ENCODE measurements at regions not wholly inside any gene's neighbourhood (a gene's known extent, or its start where the extent isn't known, plus 50 kb on each side); places are given as distances from the start of the nearest gene placed in this dataset.

- Histone ChIP-seq H3K9ac (ENCODE audit: low read depth in 1 of 2, low read length in 2 of 2) (no peak overlapping the region), H3K9me3 (ENCODE audit: control insufficient read depth in 2 of 2, low read length in 2 of 2) (no peaks in the 10 kb centered on the region), H3K27me3 (ENCODE audit: control insufficient read depth in 2 of 2, insufficient read depth in 2 of 2, low read length in 2 of 2) (no peaks in the 10 kb centered on the region), H3K36me3 (ENCODE audit: control insufficient read depth in 2 of 2, insufficient read depth in 2 of 2, low read length in 2 of 2) (no peaks in the 10 kb centered on the region), H3K4me3 (ENCODE audit: low read length in 2 of 2) (no peak overlapping the region), H3K4me1 (ENCODE audit: control insufficient read depth in 2 of 2, insufficient read depth in 2 of 2, low read length in 2 of 2) (no peaks in the 10 kb centered on the region), H3K27ac (ENCODE audit: low read depth in 2 of 2, low read length in 2 of 2) (no peak overlapping the region)
Observed at GRCh38 chr5:2007878-2008501, 125.3 kb upstream of the IRX4 start.

- Histone ChIP-seq H3K27me3 (ENCODE audit: control insufficient read depth in 2 of 2, insufficient read depth in 2 of 2, low read length in 2 of 2) (no peaks in the 10 kb centered on the region), H3K9me3 (ENCODE audit: control insufficient read depth in 2 of 2, low read length in 2 of 2) (no peaks in the 10 kb centered on the region), H3K36me3 (ENCODE audit: control insufficient read depth in 2 of 2, insufficient read depth in 2 of 2, low read length in 2 of 2) (no peaks in the 10 kb centered on the region), H3K27ac (ENCODE audit: low read depth in 2 of 2, low read length in 2 of 2) (no peak overlapping the region), H3K9ac (ENCODE audit: low read depth in 1 of 2, low read length in 2 of 2) (no peak overlapping the region), H3K4me1 (ENCODE audit: control insufficient read depth in 2 of 2, insufficient read depth in 2 of 2, low read length in 2 of 2) (no peaks in the 10 kb centered on the region), H3K4me3 (ENCODE audit: low read length in 2 of 2) (no peak overlapping the region)
Observed at GRCh38 chr5:2007496-2007877, 124.8 kb upstream of the IRX4 start.

GRCh38 chr5:2006971-2007291, 124.2 kb upstream of the IRX4 start:
- Histone ChIP-seq H3K27me3 (ENCODE audit: control insufficient read depth in 2 of 2, insufficient read depth in 2 of 2, low read length in 2 of 2) (no peaks in the 10 kb centered on the region), H3K9me3 (ENCODE audit: control insufficient read depth in 2 of 2, low read length in 2 of 2) (no peaks in the 10 kb centered on the region), H3K4me1 (ENCODE audit: control insufficient read depth in 2 of 2, insufficient read depth in 2 of 2, low read length in 2 of 2) (no peaks in the 10 kb centered on the region), H3K4me3 (ENCODE audit: low read length in 2 of 2) (no peak overlapping the region), H3K27ac (ENCODE audit: low read depth in 2 of 2, low read length in 2 of 2) (no peak overlapping the region), H3K36me3 (ENCODE audit: control insufficient read depth in 2 of 2, insufficient read depth in 2 of 2, low read length in 2 of 2) (no peaks in the 10 kb centered on the region), H3K9ac (ENCODE audit: low read depth in 1 of 2, low read length in 2 of 2) (no peak overlapping the region)

- Histone ChIP-seq H3K27me3 (ENCODE audit: control insufficient read depth in 2 of 2, insufficient read depth in 2 of 2, low read length in 2 of 2) (no peaks in the 10 kb centered on the region), H3K4me1 (ENCODE audit: control insufficient read depth in 2 of 2, insufficient read depth in 2 of 2, low read length in 2 of 2) (no peaks in the 10 kb centered on the region), H3K27ac (ENCODE audit: low read depth in 2 of 2, low read length in 2 of 2) (no peak overlapping the region), H3K9me3 (ENCODE audit: control insufficient read depth in 2 of 2, low read length in 2 of 2) (no peaks in the 10 kb centered on the region), H3K4me3 (ENCODE audit: low read length in 2 of 2) (no peak overlapping the region), H3K9ac (ENCODE audit: low read depth in 1 of 2, low read length in 2 of 2) (no peak overlapping the region), H3K36me3 (ENCODE audit: control insufficient read depth in 2 of 2, insufficient read depth in 2 of 2, low read length in 2 of 2) (no peaks in the 10 kb centered on the region)
Observed at GRCh38 chr5:2006193-2006970, 123.7 kb upstream of the IRX4 start.

- Histone ChIP-seq H3K4me3 (ENCODE audit: low read length in 2 of 2) (no peak overlapping the region), H3K27ac (ENCODE audit: low read depth in 2 of 2, low read length in 2 of 2) (no peak overlapping the region), H3K27me3 (ENCODE audit: control insufficient read depth in 2 of 2, insufficient read depth in 2 of 2, low read length in 2 of 2) (no peaks in the 10 kb centered on the region)
Observed at GRCh38 chr5:2005101-2006041, 122.6 kb upstream of the IRX4 start.

GRCh38 chr5:2003690-2004365, 121.1 kb upstream of the IRX4 start:
- Histone ChIP-seq H3K27ac (ENCODE audit: low read depth in 2 of 2, low read length in 2 of 2) (no peak overlapping the region), H3K4me1 (ENCODE audit: control insufficient read depth in 2 of 2, insufficient read depth in 2 of 2, low read length in 2 of 2) (no peaks in the 10 kb centered on the region), H3K27me3 (ENCODE audit: control insufficient read depth in 2 of 2, insufficient read depth in 2 of 2, low read length in 2 of 2) (no peaks in the 10 kb centered on the region), H3K9ac (ENCODE audit: low read depth in 1 of 2, low read length in 2 of 2) (no peak overlapping the region), H3K9me3 (ENCODE audit: control insufficient read depth in 2 of 2, low read length in 2 of 2) (no peaks in the 10 kb centered on the region), H3K36me3 (ENCODE audit: control insufficient read depth in 2 of 2, insufficient read depth in 2 of 2, low read length in 2 of 2) (no peaks in the 10 kb centered on the region), H3K4me3 (ENCODE audit: low read length in 2 of 2) (no peak overlapping the region)

More at GRCh38 chr5:2005101-2006041, 122.6 kb upstream of the IRX4 start:
- no peak overlapping the region for H3K9ac ChIP-seq (ENCODE audit: low read depth in 1 of 2, low read length in 2 of 2)
- no peaks in the 10 kb centered on the region for H3K9me3 ChIP-seq (ENCODE audit: control insufficient read depth in 2 of 2, low read length in 2 of 2)
- H3K4me1 ChIP-seq (ENCODE audit: control insufficient read depth in 2 of 2, insufficient read depth in 2 of 2, low read length in 2 of 2) = no peaks in the 10 kb centered on the region
- no peaks in the 10 kb centered on the region for H3K36me3 ChIP-seq (ENCODE audit: control insufficient read depth in 2 of 2, insufficient read depth in 2 of 2, low read length in 2 of 2)

GRCh38 chr5:2003206-2003605, 120.5 kb upstream of the IRX4 start:
- no peak overlapping the region for H3K4me3 ChIP-seq (ENCODE audit: low read length in 2 of 2)
- no peaks in the 10 kb centered on the region for H3K4me1 ChIP-seq (ENCODE audit: control insufficient read depth in 2 of 2, insufficient read depth in 2 of 2, low read length in 2 of 2)
- H3K36me3 ChIP-seq (ENCODE audit: control insufficient read depth in 2 of 2, insufficient read depth in 2 of 2, low read length in 2 of 2) = no peaks in the 10 kb centered on the region
- H3K9me3 ChIP-seq (ENCODE audit: control insufficient read depth in 2 of 2, low read length in 2 of 2) = peaks cover 0 to 1% of the 10 kb centered on the region in 2 donors
- no peaks in the 10 kb centered on the region for H3K27me3 ChIP-seq (ENCODE audit: control insufficient read depth in 2 of 2, insufficient read depth in 2 of 2, low read length in 2 of 2)
- H3K9ac ChIP-seq (ENCODE audit: low read depth in 1 of 2, low read length in 2 of 2) = no peak overlapping the region
- H3K27ac ChIP-seq (ENCODE audit: low read depth in 2 of 2, low read length in 2 of 2) = no peak overlapping the region

GRCh38 chr5:2001300-2001699, 118.6 kb upstream of the IRX4 start:
- Histone ChIP-seq H3K9ac (ENCODE audit: low read depth in 1 of 2, low read length in 2 of 2) (no peak overlapping the region), H3K9me3 (ENCODE audit: control insufficient read depth in 2 of 2, low read length in 2 of 2) (peaks cover 0 to 3% of the 10 kb centered on the region in 2 donors), H3K4me3 (ENCODE audit: low read length in 2 of 2) (no peak overlapping the region), H3K27ac (ENCODE audit: low read depth in 2 of 2, low read length in 2 of 2) (no peak overlapping the region), H3K36me3 (ENCODE audit: control insufficient read depth in 2 of 2, insufficient read depth in 2 of 2, low read length in 2 of 2) (no peaks in the 10 kb centered on the region), H3K4me1 (ENCODE audit: control insufficient read depth in 2 of 2, insufficient read depth in 2 of 2, low read length in 2 of 2) (no peaks in the 10 kb centered on the region), H3K27me3 (ENCODE audit: control insufficient read depth in 2 of 2, insufficient read depth in 2 of 2, low read length in 2 of 2) (no peaks in the 10 kb centered on the region)

- Histone ChIP-seq H3K4me3 (ENCODE audit: low read length in 2 of 2) (no peak overlapping the region), H3K9me3 (ENCODE audit: control insufficient read depth in 2 of 2, low read length in 2 of 2) (peaks cover 0 to 3% of the 10 kb centered on the region in 2 donors), H3K27me3 (ENCODE audit: control insufficient read depth in 2 of 2, insufficient read depth in 2 of 2, low read length in 2 of 2) (no peaks in the 10 kb centered on the region), H3K27ac (ENCODE audit: low read depth in 2 of 2, low read length in 2 of 2) (no peak overlapping the region), H3K4me1 (ENCODE audit: control insufficient read depth in 2 of 2, insufficient read depth in 2 of 2, low read length in 2 of 2) (no peaks in the 10 kb centered on the region), H3K36me3 (ENCODE audit: control insufficient read depth in 2 of 2, insufficient read depth in 2 of 2, low read length in 2 of 2) (no peaks in the 10 kb centered on the region), H3K9ac (ENCODE audit: low read depth in 1 of 2, low read length in 2 of 2) (no peak overlapping the region)
Observed at GRCh38 chr5:2000591-2000990, 117.9 kb upstream of the IRX4 start.

Data from mucosa of rectum (tissue), 2 donors.